Suppressor macrophage treated with lipopolysaccharide for 1 hour (primary cell): ENCODE measurements at regions not wholly inside any gene's neighbourhood (a gene's known extent, or its start where the extent isn't known, plus 50 kb on each side); places are given as distances from the start of the nearest gene placed in this dataset.

Source experiments
- DNase-seq, 3 donors: peaks; one replicate each; pipeline ENCODE4 v3.0.0-alpha.2; 2020 to 2022

- no peak for DNase-seq
Measured at GRCh38 chr6:95071464-95071863, 505.9 kb upstream of the MANEA start.

GRCh38 chr6:95078457-95078856 lies 498.9 kb upstream of the MANEA start:
- DNase-seq = no peak

GRCh38 chr6:95081231-95081630 lies 496.1 kb upstream of the MANEA start:
- no peak for DNase-seq

- DNase-seq = no peak
Measured at GRCh38 chr6:95081949-95082348, 495.4 kb upstream of the MANEA start.

- no peak for DNase-seq
Measured at GRCh38 chr6:95083506-95083905, 493.8 kb upstream of the MANEA start.

GRCh38 chr6:95084867-95085266 lies 492.5 kb upstream of the MANEA start:
- DNase-seq = no peak

- DNase-seq = no peak
Measured at GRCh38 chr6:95087394-95088097, 489.8 kb upstream of the MANEA start.

GRCh38 chr6:95091823-95092436 lies 485.4 kb upstream of the MANEA start:
- DNase-seq = peak; percentile 20 to 47 (median 43)

- DNase-seq = no peak
Measured at GRCh38 chr6:95093154-95093553, 484.2 kb upstream of the MANEA start.

GRCh38 chr6:95094751-95095663 lies 482.3 kb upstream of the MANEA start:
- no peak for DNase-seq

- DNase-seq = no peak
Measured at GRCh38 chr6:95095855-95096254, 481.5 kb upstream of the MANEA start.

- no peak for DNase-seq
Measured at GRCh38 chr6:95099410-95099809, 477.9 kb upstream of the MANEA start.

- no peak for DNase-seq
Measured at GRCh38 chr6:95109212-95109611, 468.1 kb upstream of the MANEA start.

- no peak for DNase-seq
Measured at GRCh38 chr6:95110767-95111166, 466.6 kb upstream of the MANEA start.

GRCh38 chr6:95117236-95117635 lies 460.1 kb upstream of the MANEA start:
- DNase-seq = no peak

- DNase-seq = no peak
Measured at GRCh38 chr6:95119927-95120326, 457.4 kb upstream of the MANEA start.

GRCh38 chr6:95120984-95121383 lies 456.4 kb upstream of the MANEA start:
- no peak for DNase-seq

GRCh38 chr6:95127261-95127660 lies 450.1 kb upstream of the MANEA start:
- no peak for DNase-seq

GRCh38 chr6:95128439-95128838 lies 448.9 kb upstream of the MANEA start:
- no peak for DNase-seq

- no peak for DNase-seq
Measured at GRCh38 chr6:95128947-95129346, 448.4 kb upstream of the MANEA start.

GRCh38 chr6:95133578-95133977 lies 443.8 kb upstream of the MANEA start:
- DNase-seq = no peak

- DNase-seq = no peak
Measured at GRCh38 chr6:95135182-95135581, 442.2 kb upstream of the MANEA start.

- DNase-seq = no peak
Measured at GRCh38 chr6:95142101-95142500, 435.2 kb upstream of the MANEA start.
